GM23338 (cell line): ENCODE measurements at regions not wholly inside any gene's neighbourhood (a gene's known extent, or its start where the extent isn't known, plus 50 kb on each side); places are given as distances from the start of the nearest gene placed in this dataset.

Experiments
- ATAC-seq: fragments of 200-7000 bp; cut with Tn5 transposase; 3 replicates; pipeline ENCODE4 v1.9.1; 2020
- DNase-seq: peaks from one replicate; pipeline ENCODE4 v3.0.0-alpha.2; 2015; ENCODE audit warnings: low spot score
- H2AFZ ChIP-seq: fragments of 200-600 bp; sonication (generic); 2 replicates; pipeline ENCODE4 v1.8.0; 2016; ENCODE audit warnings: antibody characterized with exemption, mild to moderate bottlenecking, moderate library complexity
- H3F3A ChIP-seq: fragments of 200-600 bp; sonication (generic); replicated peaks from 2 replicates; pipeline ENCODE4 v1.8.0; 2017; ENCODE audit warnings: antibody characterized with exemption, mixed run types, low read depth
- H3K27ac ChIP-seq: fragments of 200-600 bp; sonication (generic); 2 replicates; pipeline ENCODE4 v1.6.1; 2016; ENCODE audit warnings: low read depth
- H3K27me3 ChIP-seq: fragments of 200-600 bp; sonication (generic); 2 replicates; pipeline ENCODE4 v1.8.0; 2016; ENCODE audit warnings: mild to moderate bottlenecking, mixed run types, moderate library complexity; ENCODE audit not compliant: insufficient read depth
- H3K36me3 ChIP-seq: fragments of 200-600 bp; sonication (generic); 2 replicates; pipeline ENCODE4 v1.8.0; 2016; ENCODE audit warnings: mild to moderate bottlenecking; ENCODE audit not compliant: insufficient read depth
- H3K4me1 ChIP-seq: fragments of 200-600 bp; sonication (generic); 2 replicates; pipeline ENCODE4 v1.8.0; 2016; ENCODE audit warnings: mild to moderate bottlenecking, moderate library complexity; ENCODE audit not compliant: insufficient read depth
- H3K4me2 ChIP-seq: fragments of 200-600 bp; sonication (generic); 2 replicates; pipeline ENCODE4 v1.7.1; 2017; ENCODE audit warnings: mixed run types
- H3K4me3 ChIP-seq: fragments of 200-600 bp; sonication (generic); 2 replicates; pipeline ENCODE4 v1.6.1; 2016; ENCODE audit warnings: mixed run types
- H3K79me2 ChIP-seq: fragments of 200-600 bp; sonication (generic); replicated peaks from 2 replicates; pipeline ENCODE4 v1.8.0; 2017; ENCODE audit warnings: mild to moderate bottlenecking; ENCODE audit not compliant: insufficient read depth
- H3K9me2 ChIP-seq: fragments of 200-600 bp; sonication (generic); 2 replicates; pipeline ENCODE4 v1.8.0; 2017; ENCODE audit not compliant: insufficient read depth
- H4K20me1 ChIP-seq: fragments of 200-600 bp; sonication (generic); replicated peaks from 2 replicates; pipeline ENCODE4 v1.8.0; 2017; ENCODE audit warnings: mild to moderate bottlenecking; ENCODE audit not compliant: insufficient read depth
- H3K27ac Mint-ChIP-seq: 2 replicates; pipeline ENCODE4 v1.8.0; 2020; ENCODE audit warnings: inconsistent platforms, mild to moderate bottlenecking, moderate library complexity, mixed read lengths
- H3K27me3 Mint-ChIP-seq: 3 replicates; pipeline ENCODE4 v1.8.0; 2022; ENCODE audit warnings: low read depth, mild to moderate bottlenecking, moderate library complexity, mixed read lengths, inconsistent platforms; ENCODE audit not compliant: insufficient read depth, poor library complexity
- H3K36me3 Mint-ChIP-seq: 3 replicates; pipeline ENCODE4 v1.8.0; 2021; ENCODE audit warnings: low read depth, mild to moderate bottlenecking, inconsistent platforms, moderate library complexity, mixed read lengths
- H3K4me1 Mint-ChIP-seq: 3 replicates; pipeline ENCODE4 v1.8.0; 2020; ENCODE audit warnings: mild to moderate bottlenecking, inconsistent platforms, mixed read lengths
- H3K4me3 Mint-ChIP-seq: 3 replicates; pipeline ENCODE4 v1.8.0; 2021; ENCODE audit warnings: moderate library complexity, mild to moderate bottlenecking, inconsistent platforms, mixed read lengths
- H3K9me3 Mint-ChIP-seq: 3 replicates; pipeline ENCODE4 v1.8.0; 2020; ENCODE audit warnings: moderate library complexity, mild to moderate bottlenecking, inconsistent platforms, mixed read lengths
- CREB1 ChIP-seq: fragments of 250-450 bp; sonication (Bioruptor Pico); IDR thresholded peaks from 2 replicates; pipeline ENCODE4 v1.5.0; 2020; ENCODE audit warnings: low read depth, mild to moderate bottlenecking, moderate library complexity
- EZH2 ChIP-seq: fragments of 200-600 bp; sonication (generic); IDR thresholded peaks from one replicate; pipeline ENCODE4 v1.8.0; 2017; ENCODE audit warnings: antibody characterized with exemption, mild to moderate bottlenecking, low read depth; ENCODE audit not compliant: unreplicated experiment
- EZH2phosphoT487 ChIP-seq: fragments of 200-600 bp; sonication (generic); IDR thresholded peaks from one replicate; pipeline ENCODE4 v1.8.1; 2018; ENCODE audit warnings: antibody characterized with exemption; ENCODE audit not compliant: unreplicated experiment
- JUNB ChIP-seq: IDR thresholded peaks from one replicate; pipeline ENCODE4 v1.6.1; 2016; ENCODE audit warnings: antibody characterized with exemption; ENCODE audit not compliant: unreplicated experiment
- POLR2AphosphoS5 ChIP-seq: IDR thresholded peaks from 2 replicates; pipeline ENCODE4 v1.6.1; 2016; ENCODE audit warnings: antibody characterized with exemption, low read depth
- STAT1 ChIP-seq: IDR thresholded peaks from one replicate; pipeline ENCODE4 v1.6.1; 2016; ENCODE audit warnings: antibody characterized with exemption; ENCODE audit not compliant: unreplicated experiment
- ZNF114 ChIP-seq: fragments of 250-450 bp; sonication (Bioruptor Pico); IDR thresholded peaks from 2 replicates; pipeline ENCODE4 v1.5.0; 2020; ENCODE audit warnings: mild to moderate bottlenecking, moderate library complexity
- ZNF331 ChIP-seq: fragments of 250-450 bp; sonication (Bioruptor Pico); IDR thresholded peaks from 2 replicates; pipeline ENCODE4 v1.5.0; 2020; ENCODE audit warnings: low read depth, mild to moderate bottlenecking, moderate library complexity
- TF ChIP-seq, protein P1 (sequence below), 2 experiments: fragments of 200-600 bp in 1 of 2; sonication (generic) in 1 of 2; conservative IDR thresholded peaks; 2 replicates each; pipeline versions ENCODE4 v1.5.1 to v1.6.1; 2016 to 2017; ENCODE audit warnings: antibody characterized with exemption in 2 of 2, low read depth in 2 of 2, mild to moderate bottlenecking in 2 of 2, moderate library complexity in 1 of 2
- TF ChIP-seq, protein P2 (sequence below): IDR thresholded peaks from 2 replicates; pipeline ENCODE4 v1.6.1; 2016; ENCODE audit warnings: antibody characterized with exemption
- TF ChIP-seq, protein P3 (sequence below): fragments of 250-450 bp; sonication (Bioruptor Pico); IDR thresholded peaks from 2 replicates; pipeline ENCODE4 v1.5.0; 2020; ENCODE audit warnings: mild to moderate bottlenecking, moderate library complexity

- TF ChIP-seq, protein P1, sequence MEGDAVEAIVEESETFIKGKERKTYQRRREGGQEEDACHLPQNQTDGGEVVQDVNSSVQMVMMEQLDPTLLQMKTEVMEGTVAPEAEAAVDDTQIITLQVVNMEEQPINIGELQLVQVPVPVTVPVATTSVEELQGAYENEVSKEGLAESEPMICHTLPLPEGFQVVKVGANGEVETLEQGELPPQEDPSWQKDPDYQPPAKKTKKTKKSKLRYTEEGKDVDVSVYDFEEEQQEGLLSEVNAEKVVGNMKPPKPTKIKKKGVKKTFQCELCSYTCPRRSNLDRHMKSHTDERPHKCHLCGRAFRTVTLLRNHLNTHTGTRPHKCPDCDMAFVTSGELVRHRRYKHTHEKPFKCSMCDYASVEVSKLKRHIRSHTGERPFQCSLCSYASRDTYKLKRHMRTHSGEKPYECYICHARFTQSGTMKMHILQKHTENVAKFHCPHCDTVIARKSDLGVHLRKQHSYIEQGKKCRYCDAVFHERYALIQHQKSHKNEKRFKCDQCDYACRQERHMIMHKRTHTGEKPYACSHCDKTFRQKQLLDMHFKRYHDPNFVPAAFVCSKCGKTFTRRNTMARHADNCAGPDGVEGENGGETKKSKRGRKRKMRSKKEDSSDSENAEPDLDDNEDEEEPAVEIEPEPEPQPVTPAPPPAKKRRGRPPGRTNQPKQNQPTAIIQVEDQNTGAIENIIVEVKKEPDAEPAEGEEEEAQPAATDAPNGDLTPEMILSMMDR (conservative IDR thresholded peaks at IDR 0.05; ENCODE audit: low read depth in 2 of 2): no peak
- no peak for TF ChIP-seq EZH2phosphoT487
- no peak for TF ChIP-seq JUNB
- TF ChIP-seq, protein P2, sequence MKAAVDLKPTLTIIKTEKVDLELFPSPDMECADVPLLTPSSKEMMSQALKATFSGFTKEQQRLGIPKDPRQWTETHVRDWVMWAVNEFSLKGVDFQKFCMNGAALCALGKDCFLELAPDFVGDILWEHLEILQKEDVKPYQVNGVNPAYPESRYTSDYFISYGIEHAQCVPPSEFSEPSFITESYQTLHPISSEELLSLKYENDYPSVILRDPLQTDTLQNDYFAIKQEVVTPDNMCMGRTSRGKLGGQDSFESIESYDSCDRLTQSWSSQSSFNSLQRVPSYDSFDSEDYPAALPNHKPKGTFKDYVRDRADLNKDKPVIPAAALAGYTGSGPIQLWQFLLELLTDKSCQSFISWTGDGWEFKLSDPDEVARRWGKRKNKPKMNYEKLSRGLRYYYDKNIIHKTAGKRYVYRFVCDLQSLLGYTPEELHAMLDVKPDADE: no peak
- no peak for TF ChIP-seq ZNF114 (CRISPR knock-in tag)
- TF ChIP-seq STAT1: no peak
- no peak for TF ChIP-seq ZNF331 (CRISPR knock-in tag)
- TF ChIP-seq POLR2AphosphoS5: no peak
These were observed 2267.9 kb upstream of the RAG2 start (continued) for GRCh38 chr11:38865922-38866321.

GRCh38 chr11:38842991-38843390, 2245.0 kb upstream of the RAG2 start:
- DNase-seq: no peak
- TF ChIP-seq, protein P2: no peak
- TF ChIP-seq EZH2 (no peak), STAT1 (no peak), EZH2phosphoT487 (no peak), POLR2AphosphoS5 (no peak), CREB1 (CRISPR knock-in tag) (no peak), ZNF114 (CRISPR knock-in tag) (no peak)
- TF ChIP-seq, protein P1 (conservative IDR thresholded peaks at IDR 0.05; ENCODE audit: low read depth in 2 of 2): no peak
- TF ChIP-seq, protein P3, sequence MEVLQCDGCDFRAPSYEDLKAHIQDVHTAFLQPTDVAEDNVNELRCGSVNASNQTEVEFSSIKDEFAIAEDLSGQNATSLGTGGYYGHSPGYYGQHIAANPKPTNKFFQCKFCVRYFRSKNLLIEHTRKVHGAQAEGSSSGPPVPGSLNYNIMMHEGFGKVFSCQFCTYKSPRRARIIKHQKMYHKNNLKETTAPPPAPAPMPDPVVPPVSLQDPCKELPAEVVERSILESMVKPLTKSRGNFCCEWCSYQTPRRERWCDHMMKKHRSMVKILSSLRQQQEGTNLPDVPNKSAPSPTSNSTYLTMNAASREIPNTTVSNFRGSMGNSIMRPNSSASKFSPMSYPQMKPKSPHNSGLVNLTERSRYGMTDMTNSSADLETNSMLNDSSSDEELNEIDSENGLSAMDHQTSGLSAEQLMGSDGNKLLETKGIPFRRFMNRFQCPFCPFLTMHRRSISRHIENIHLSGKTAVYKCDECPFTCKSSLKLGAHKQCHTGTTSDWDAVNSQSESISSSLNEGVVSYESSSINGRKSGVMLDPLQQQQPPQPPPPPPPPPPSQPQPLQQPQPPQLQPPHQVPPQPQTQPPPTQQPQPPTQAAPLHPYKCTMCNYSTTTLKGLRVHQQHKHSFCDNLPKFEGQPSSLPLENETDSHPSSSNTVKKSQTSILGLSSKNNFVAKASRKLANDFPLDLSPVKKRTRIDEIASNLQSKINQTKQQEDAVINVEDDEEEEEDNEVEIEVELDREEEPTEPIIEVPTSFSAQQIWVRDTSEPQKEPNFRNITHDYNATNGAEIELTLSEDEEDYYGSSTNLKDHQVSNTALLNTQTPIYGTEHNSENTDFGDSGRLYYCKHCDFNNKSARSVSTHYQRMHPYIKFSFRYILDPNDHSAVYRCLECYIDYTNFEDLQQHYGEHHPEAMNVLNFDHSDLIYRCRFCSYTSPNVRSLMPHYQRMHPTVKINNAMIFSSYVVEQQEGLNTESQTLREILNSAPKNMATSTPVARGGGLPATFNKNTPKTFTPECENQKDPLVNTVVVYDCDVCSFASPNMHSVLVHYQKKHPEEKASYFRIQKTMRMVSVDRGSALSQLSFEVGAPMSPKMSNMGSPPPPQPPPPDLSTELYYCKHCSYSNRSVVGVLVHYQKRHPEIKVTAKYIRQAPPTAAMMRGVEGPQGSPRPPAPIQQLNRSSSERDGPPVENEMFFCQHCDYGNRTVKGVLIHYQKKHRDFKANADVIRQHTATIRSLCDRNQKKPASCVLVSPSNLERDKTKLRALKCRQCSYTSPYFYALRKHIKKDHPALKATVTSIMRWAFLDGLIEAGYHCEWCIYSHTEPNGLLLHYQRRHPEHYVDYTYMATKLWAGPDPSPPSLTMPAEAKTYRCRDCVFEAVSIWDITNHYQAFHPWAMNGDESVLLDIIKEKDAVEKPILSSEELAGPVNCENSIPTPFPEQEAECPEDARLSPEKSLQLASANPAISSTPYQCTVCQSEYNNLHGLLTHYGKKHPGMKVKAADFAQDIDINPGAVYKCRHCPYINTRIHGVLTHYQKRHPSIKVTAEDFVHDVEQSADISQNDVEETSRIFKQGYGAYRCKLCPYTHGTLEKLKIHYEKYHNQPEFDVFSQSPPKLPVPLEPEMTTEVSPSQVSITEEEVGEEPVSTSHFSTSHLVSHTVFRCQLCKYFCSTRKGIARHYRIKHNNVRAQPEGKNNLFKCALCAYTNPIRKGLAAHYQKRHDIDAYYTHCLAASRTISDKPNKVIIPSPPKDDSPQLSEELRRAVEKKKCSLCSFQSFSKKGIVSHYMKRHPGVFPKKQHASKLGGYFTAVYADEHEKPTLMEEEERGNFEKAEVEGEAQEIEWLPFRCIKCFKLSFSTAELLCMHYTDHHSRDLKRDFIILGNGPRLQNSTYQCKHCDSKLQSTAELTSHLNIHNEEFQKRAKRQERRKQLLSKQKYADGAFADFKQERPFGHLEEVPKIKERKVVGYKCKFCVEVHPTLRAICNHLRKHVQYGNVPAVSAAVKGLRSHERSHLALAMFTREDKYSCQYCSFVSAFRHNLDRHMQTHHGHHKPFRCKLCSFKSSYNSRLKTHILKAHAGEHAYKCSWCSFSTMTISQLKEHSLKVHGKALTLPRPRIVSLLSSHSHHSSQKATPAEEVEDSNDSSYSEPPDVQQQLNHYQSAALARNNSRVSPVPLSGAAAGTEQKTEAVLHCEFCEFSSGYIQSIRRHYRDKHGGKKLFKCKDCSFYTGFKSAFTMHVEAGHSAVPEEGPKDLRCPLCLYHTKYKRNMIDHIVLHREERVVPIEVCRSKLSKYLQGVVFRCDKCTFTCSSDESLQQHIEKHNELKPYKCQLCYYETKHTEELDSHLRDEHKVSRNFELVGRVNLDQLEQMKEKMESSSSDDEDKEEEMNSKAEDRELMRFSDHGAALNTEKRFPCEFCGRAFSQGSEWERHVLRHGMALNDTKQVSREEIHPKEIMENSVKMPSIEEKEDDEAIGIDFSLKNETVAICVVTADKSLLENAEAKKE (CRISPR knock-in tag): no peak

More at GRCh38 chr11:38842991-38843390, 2245.0 kb upstream of the RAG2 start:
- Mint-ChIP-seq H3K9me3 (peaks cover 2% of the 10 kb centered on the region; the same call in 1 of the 3 replicates), H3K27ac (no peak overlapping the region), H3K36me3 (no peaks in the 10 kb centered on the region), H3K4me3 (no peak overlapping the region), H3K27me3 (peaks cover 1% of the 10 kb centered on the region), H3K4me1 (no peaks in the 10 kb centered on the region)
- ATAC-seq: no peak
- Histone ChIP-seq H4K20me1 (no peaks in the 10 kb centered on the region), H3K27me3 (no peaks in the 10 kb centered on the region), H3K4me1 (no peaks in the 10 kb centered on the region), H3K9me2 (no peaks in the 10 kb centered on the region), H3K27ac (no peak overlapping the region), H3K4me3 (no peak overlapping the region), H3K4me2 (no peak overlapping the region), H3F3A (no peaks in the 10 kb centered on the region), H3K79me2 (no peaks in the 10 kb centered on the region), H2AFZ (no peak overlapping the region), H3K36me3 (no peaks in the 10 kb centered on the region)
